ENCODE measurements at regions not wholly inside any gene's neighbourhood (a gene's known extent, or its start where the extent isn't known, plus 50 kb on each side); places are given as distances from the start of the nearest gene placed in this dataset.

- peak overlapping the region in 1 of 2 experiments; percentile 25; a peak in 3 of 6 replicates for H3K27ac ChIP-seq
- DNase-seq (ENCODE audit: low read depth in 1 of 2, low spot score in 1 of 2), result no peak
- no peak overlapping the region for H3K4me2 ChIP-seq
- 92% methylated on average over 3 of the region's 3 CpGs for WGBS (ENCODE audit: missing lambda C conversion rate)
- no peak for ATAC-seq
- TF ChIP-seq RARB (CRISPR knock-in tag; IDR thresholded peaks at IDR 0.05), result no peak
- no peak for TF ChIP-seq ZC3H11A (IDR thresholded peaks at IDR 0.05)
- no peak for TF ChIP-seq MAFK (IDR thresholded peaks at IDR 0.05; ENCODE audit: partially characterized antibody)
- TF ChIP-seq, protein P1, sequence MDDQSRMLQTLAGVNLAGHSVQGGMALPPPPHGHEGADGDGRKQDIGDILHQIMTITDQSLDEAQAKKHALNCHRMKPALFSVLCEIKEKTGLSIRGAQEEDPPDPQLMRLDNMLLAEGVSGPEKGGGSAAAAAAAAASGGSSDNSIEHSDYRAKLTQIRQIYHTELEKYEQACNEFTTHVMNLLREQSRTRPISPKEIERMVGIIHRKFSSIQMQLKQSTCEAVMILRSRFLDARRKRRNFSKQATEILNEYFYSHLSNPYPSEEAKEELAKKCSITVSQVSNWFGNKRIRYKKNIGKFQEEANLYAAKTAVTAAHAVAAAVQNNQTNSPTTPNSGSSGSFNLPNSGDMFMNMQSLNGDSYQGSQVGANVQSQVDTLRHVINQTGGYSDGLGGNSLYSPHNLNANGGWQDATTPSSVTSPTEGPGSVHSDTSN (IDR thresholded peaks at IDR 0.05), result no peak
- no peak overlapping the region for H3K4me3 ChIP-seq
- ChIA-PET CTCF (interaction anchor here (0.6 kb wide), 1 partner anchor 498 kb away, joined by 3 read pairs; no protein-coding TSS in a partner anchor), POLR2A (no interaction called here)
- no peaks in the 10 kb centered on the region for H3K9me3 ChIP-seq
- no peak for FAIRE-seq
- peaks cover 32% of the 10 kb centered on the region for H3K4me1 ChIP-seq
These were observed 71.7 kb upstream of the RBMS1 start for GRCh38 chr2:160565099-160565845.

DNA sequence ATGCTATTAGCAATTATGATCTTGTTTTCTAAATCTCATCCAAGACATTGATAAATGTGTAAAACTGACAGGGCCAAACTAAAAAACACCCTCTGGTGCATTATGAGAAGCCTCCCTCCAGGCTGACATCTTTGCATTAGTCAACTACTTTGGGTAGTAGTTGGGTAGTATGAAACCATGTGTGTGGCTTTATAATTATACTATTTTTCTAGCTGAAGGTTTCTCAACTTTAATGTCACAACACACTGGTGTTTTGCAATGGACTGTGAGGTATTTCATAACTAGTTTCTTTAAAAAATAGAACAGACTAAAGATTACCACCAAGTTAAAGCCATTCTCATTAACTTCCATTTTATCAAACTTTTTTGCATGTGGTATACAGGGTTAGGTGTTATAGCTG is 73.1 kb upstream of the RBMS1 start:
- Histone ChIP-seq H3K27ac (peak overlapping the region in 1 of 2 experiments; percentile 15; a peak in 2 of 6 replicates), H3K4me1 (peaks cover 22% of the 10 kb centered on the region), H3K4me3 (no peak overlapping the region), H3K9me3 (peaks cover 5% of the 10 kb centered on the region; the same call in 1 of the 3 replicates), H3K4me2 (no peak overlapping the region)
- ATAC-seq (no peak), DNase-seq (ENCODE audit: low read depth in 1 of 2, low spot score in 1 of 2) (no peak), FAIRE-seq (no peak)
- CTCF ChIA-PET, result interaction anchor here (1.0 kb wide), 1 partner anchor 16 kb away, joined by 3 read pairs; no protein-coding TSS in a partner anchor
- peak; percentile 70 to 92 for TF ChIP-seq CEBPB (IDR thresholded peaks at IDR 0.05)
- TF ChIP-seq, protein P1 (IDR thresholded peaks at IDR 0.05), result no peak
- TF ChIP-seq, protein P2, sequence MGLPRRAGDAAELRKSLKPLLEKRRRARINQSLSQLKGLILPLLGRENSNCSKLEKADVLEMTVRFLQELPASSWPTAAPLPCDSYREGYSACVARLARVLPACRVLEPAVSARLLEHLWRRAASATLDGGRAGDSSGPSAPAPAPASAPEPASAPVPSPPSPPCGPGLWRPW (IDR thresholded peaks at IDR 0.05), result peak; percentile 89
- POLR2A ChIA-PET, result no interaction called here

DNA sequence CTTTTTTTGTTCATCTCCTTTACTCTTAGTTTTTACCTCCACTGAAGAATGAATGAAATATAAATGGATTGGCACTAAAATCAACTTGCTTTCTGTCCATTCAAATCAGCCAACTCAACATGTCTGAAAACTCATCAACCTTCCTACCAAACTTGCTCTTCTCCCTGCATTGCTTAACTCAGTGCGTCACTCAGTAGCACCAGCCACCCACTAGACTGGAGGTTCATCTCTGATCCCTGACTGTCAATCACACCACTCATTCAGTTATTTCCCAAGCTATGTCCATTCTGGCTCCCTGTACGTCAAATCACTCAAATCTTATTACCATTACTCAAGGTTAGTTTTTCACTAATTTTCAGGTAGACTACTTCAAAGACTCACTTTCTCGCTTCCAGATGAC is 75.2 kb upstream of the RBMS1 start:
- 92% methylated on average over 3 of the region's 3 CpGs for WGBS (ENCODE audit: missing lambda C conversion rate)
- Histone ChIP-seq H3K4me1 (0 out of 3 replicates have a peak, but pooled peaks cover 3% of the 10 kb centered on the region), H3K27ac (no peak overlapping the region), H3K4me3 (no peak overlapping the region), H3K4me2 (no peak overlapping the region), H3K9me3 (peaks cover 19% of the 10 kb centered on the region)
- ChIA-PET CTCF (no interaction called here), POLR2A (no interaction called here)
- TF ChIP-seq CHD4 (IDR thresholded peaks at IDR 0.05; ENCODE audit: borderline replicate concordance) (no peak), MAFK (IDR thresholded peaks at IDR 0.05; ENCODE audit: partially characterized antibody) (no peak), RCOR1 (IDR thresholded peaks at IDR 0.05; ENCODE audit: low read depth, low read length) (no peak), CEBPB (IDR thresholded peaks at IDR 0.05) (no peak), HOXB13 (CRISPR knock-in tag; IDR thresholded peaks at IDR 0.05; ENCODE audit: low read depth) (no peak)
- ATAC-seq (no peak), FAIRE-seq (no peak), DNase-seq (ENCODE audit: low read depth in 1 of 2, low spot score in 1 of 2) (no peak)

GRCh38 chr2:160570376-160570775 is 76.8 kb upstream of the RBMS1 start:
- no peak for TF ChIP-seq HDAC2 (IDR thresholded peaks at IDR 0.05)
- TF ChIP-seq RAD21 (conservative IDR thresholded peaks at IDR 0.05 in 1 of 2, IDR thresholded peaks at IDR 0.05 in 1 of 2), result no peak
- no peak overlapping the region for H3K4me2 ChIP-seq
- H3K4me3 ChIP-seq, result no peak overlapping the region
- peaks cover 21% of the 10 kb centered on the region for H3K9me3 ChIP-seq
- ATAC-seq (no peak), DNase-seq (ENCODE audit: low read depth in 1 of 2, low spot score in 1 of 2) (no peak), FAIRE-seq (no peak)
- H3K27ac ChIP-seq, result no peak overlapping the region; a peak in 1 of 6 replicates
- H3K4me1 ChIP-seq, result peaks cover 16% of the 10 kb centered on the region
- WGBS (ENCODE audit: missing lambda C conversion rate), result 93% methylated on average over 2 of the region's 2 CpGs
- CTCF ChIA-PET, result no interaction called here
- POLR2A ChIA-PET, result no interaction called here

DNA sequence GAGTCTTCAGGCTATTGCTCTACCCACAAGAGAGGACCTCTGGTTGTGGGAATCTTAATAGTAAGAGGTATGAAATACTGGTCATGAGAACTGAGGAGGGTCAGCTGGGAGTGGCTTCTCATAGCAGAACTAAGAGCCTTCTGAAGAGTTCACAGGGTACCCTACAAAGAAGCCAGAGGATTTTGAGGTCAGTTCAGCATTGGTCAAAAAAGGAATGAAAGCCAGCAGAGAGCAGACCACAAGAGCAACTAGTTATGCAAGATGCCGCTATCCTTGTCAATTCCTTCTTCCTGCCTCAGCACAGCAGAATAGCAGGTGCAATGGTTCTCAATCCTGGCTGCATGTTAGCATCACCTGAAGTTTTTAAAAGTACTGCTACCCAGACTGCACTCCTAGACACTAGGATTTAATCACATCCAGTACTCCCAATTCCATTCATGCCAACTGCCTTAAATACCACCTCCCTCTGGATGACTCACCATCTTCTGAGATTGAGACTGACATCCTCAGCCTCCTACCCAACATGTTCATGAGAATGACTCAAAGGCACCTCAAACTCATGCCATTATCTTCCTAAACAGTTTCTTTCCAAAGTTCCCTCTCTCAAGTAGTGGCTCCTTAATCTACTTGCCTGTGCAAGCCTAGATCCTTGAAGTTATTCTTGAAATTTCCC is 81.0 kb upstream of the RBMS1 start:
- ChIA-PET POLR2A (no interaction called here), CTCF (no interaction called here)
- Histone ChIP-seq H3K4me1 (peaks cover 27% of the 10 kb centered on the region), H3K4me2 (peak overlapping the region; percentile 39), H3K27ac (peak overlapping the region; percentile 30 to 68), H3K4me3 (no peak overlapping the region), H3K9me3 (peaks cover 33% of the 10 kb centered on the region)
- TF ChIP-seq RAD21 (conservative IDR thresholded peaks at IDR 0.05 in 1 of 2, IDR thresholded peaks at IDR 0.05 in 1 of 2), result 0 out of 5 replicates have a peak, but pooled peaks of 1 of the 2 experiments have one; percentile 23
- no peak for TF ChIP-seq RCOR1 (IDR thresholded peaks at IDR 0.05; ENCODE audit: low read depth, low read length)
- peak; percentile 48 for TF ChIP-seq JUNB (IDR thresholded peaks at IDR 0.05)
- TF ChIP-seq FOSL2 (IDR thresholded peaks at IDR 0.05), result peak; percentile 20; the same call in 1 of the 2 replicates
- TF ChIP-seq FOSL2 (CRISPR knock-in tag; IDR thresholded peaks at IDR 0.05), result peak; percentile 78
- TF ChIP-seq RARB (CRISPR knock-in tag; IDR thresholded peaks at IDR 0.05), result no peak
- ATAC-seq, result peak; percentile 83 to 85
- FAIRE-seq, result no peak
- DNase-seq (ENCODE audit: low read depth in 1 of 2, low spot score in 1 of 2), result peak in 1 of 2 experiments; percentile 65
- WGBS (ENCODE audit: missing lambda C conversion rate), result 92% methylated on average over 1 of the region's 1 CpG
